ENCODE measurements at regions not wholly inside any gene's neighbourhood (a gene's known extent, or its start where the extent isn't known, plus 50 kb on each side); places are given as distances from the start of the nearest gene placed in this dataset.

- Histone ChIP-seq H3K4me3 (no peak overlapping the region), H3K27me3 (no peaks in the 10 kb centered on the region), H3K4me1 (no peaks in the 10 kb centered on the region), H3K27ac (no peak overlapping the region), H3K36me3 (ENCODE audit: low read depth, missing control alignments) (no peaks in the 10 kb centered on the region), H3K9me3 (no peaks in the 10 kb centered on the region)
- intact Hi-C loops (cut with DNase I; ENCODE audit: low total_unique reads): no loop called here
- TF ChIP-seq CTCF (IDR thresholded peaks at IDR 0.05): no peak
- TF ChIP-seq POLR2A (IDR thresholded peaks at IDR 0.05): no peak
- 52 to 56% methylated on average over 10 of the region's 10 CpGs for WGBS, 2 donors
- no peak for DNase-seq
These were observed 687.0 kb upstream of the FTMT start for GRCh38 chr5:121164632-121165031.

GRCh38 chr5:121171361-121171760 lies 680.3 kb upstream of the FTMT start:
- TF ChIP-seq CTCF (IDR thresholded peaks at IDR 0.05) (no peak), POLR2A (IDR thresholded peaks at IDR 0.05) (no peak)
- intact Hi-C loops (cut with DNase I; ENCODE audit: low total_unique reads): no loop called here
- no peak overlapping the region for H3K27ac ChIP-seq

GRCh38 chr5:121171834-121172233 lies 679.8 kb upstream of the FTMT start:
- Histone ChIP-seq H3K27ac (no peak overlapping the region), H3K4me3 (no peak overlapping the region), H3K36me3 (ENCODE audit: low read depth, missing control alignments) (no peaks in the 10 kb centered on the region), H3K4me1 (no peaks in the 10 kb centered on the region), H3K27me3 (no peaks in the 10 kb centered on the region), H3K9me3 (no peaks in the 10 kb centered on the region)
- intact Hi-C loops (cut with DNase I; ENCODE audit: low total_unique reads): no loop called here
- no peak for DNase-seq
- TF ChIP-seq CTCF (IDR thresholded peaks at IDR 0.05): no peak
- no peak for TF ChIP-seq POLR2A (IDR thresholded peaks at IDR 0.05)
- 77 to 78% methylated on average over 2 of the region's 2 CpGs for WGBS, 2 donors

More at GRCh38 chr5:121171361-121171760, 680.3 kb upstream of the FTMT start:
- Histone ChIP-seq H3K27me3 (no peaks in the 10 kb centered on the region), H3K4me1 (no peaks in the 10 kb centered on the region), H3K9me3 (no peaks in the 10 kb centered on the region), H3K4me3 (no peak overlapping the region), H3K36me3 (ENCODE audit: low read depth, missing control alignments) (no peaks in the 10 kb centered on the region)
- DNase-seq: no peak

GRCh38 chr5:121174351-121174750 lies 677.3 kb upstream of the FTMT start:
- H3K4me1 ChIP-seq: no peaks in the 10 kb centered on the region
- H3K27ac ChIP-seq: no peak overlapping the region
- H3K36me3 ChIP-seq (ENCODE audit: low read depth, missing control alignments): no peaks in the 10 kb centered on the region
- DNase-seq: no peak
- H3K9me3 ChIP-seq: no peaks in the 10 kb centered on the region
- TF ChIP-seq CTCF (IDR thresholded peaks at IDR 0.05) (no peak), POLR2A (IDR thresholded peaks at IDR 0.05) (no peak)
- H3K27me3 ChIP-seq: no peaks in the 10 kb centered on the region
- H3K4me3 ChIP-seq: no peak overlapping the region
- intact Hi-C loops (cut with DNase I; ENCODE audit: low total_unique reads): no loop called here
- 18 to 29% methylated on average over 1 of the region's 1 CpG for WGBS, 2 donors

- no peak for DNase-seq
- intact Hi-C loops (cut with DNase I; ENCODE audit: low total_unique reads): no loop called here
- WGBS, 2 donors: 83 to 89% methylated on average over 3 of the region's 3 CpGs
These were observed 675.7 kb upstream of the FTMT start for GRCh38 chr5:121175986-121176385.

More at GRCh38 chr5:121175986-121176385, 675.7 kb upstream of the FTMT start:
- Histone ChIP-seq H3K27ac (no peak overlapping the region), H3K27me3 (no peaks in the 10 kb centered on the region), H3K9me3 (no peaks in the 10 kb centered on the region), H3K4me3 (no peak overlapping the region), H3K4me1 (no peaks in the 10 kb centered on the region), H3K36me3 (ENCODE audit: low read depth, missing control alignments) (no peaks in the 10 kb centered on the region)
- TF ChIP-seq POLR2A (IDR thresholded peaks at IDR 0.05) (no peak), CTCF (IDR thresholded peaks at IDR 0.05) (no peak)

Measured in testis (tissue), 2 donors.